ENCODE measurements at regions not wholly inside any gene's neighbourhood (a gene's known extent, or its start where the extent isn't known, plus 50 kb on each side); places are given as distances from the start of the nearest gene placed in this dataset.
"Not testable (repeated sequence)": the region's sequence is repeated elsewhere in the genome, so short reads cannot be mapped to it uniquely, and the experiment has no call there.

DNA sequence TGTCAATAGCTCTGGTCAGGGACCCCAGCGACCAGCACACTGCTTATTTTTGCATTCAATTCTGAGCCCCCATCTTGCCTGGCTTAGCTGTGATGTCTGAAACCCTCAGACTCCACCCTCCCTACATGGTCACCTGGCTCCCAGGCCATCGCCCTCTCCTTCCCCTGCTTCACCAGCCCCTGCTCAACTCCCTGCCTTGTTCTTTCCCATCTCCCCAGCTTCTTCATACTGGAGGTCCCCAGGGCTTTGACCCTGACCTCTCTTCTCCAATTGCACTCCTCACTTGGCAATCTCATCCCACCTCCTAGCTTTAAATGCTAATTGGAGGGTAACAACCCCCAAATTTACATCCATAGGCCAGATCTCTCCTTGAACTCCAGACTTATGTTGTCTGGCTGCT, 84.3 kb upstream of the GNAZ start:
- Mint-ChIP-seq H3K4me1 (peaks cover 13% of the 10 kb centered on the region), H3K4me3 (no peak overlapping the region), H3K27ac (no peak overlapping the region), H3K27me3 (peaks cover 10% of the 10 kb centered on the region), H3K9me3 (no peaks in the 10 kb centered on the region)
- DNase-seq (no peak), ATAC-seq (no peak)

DNA sequence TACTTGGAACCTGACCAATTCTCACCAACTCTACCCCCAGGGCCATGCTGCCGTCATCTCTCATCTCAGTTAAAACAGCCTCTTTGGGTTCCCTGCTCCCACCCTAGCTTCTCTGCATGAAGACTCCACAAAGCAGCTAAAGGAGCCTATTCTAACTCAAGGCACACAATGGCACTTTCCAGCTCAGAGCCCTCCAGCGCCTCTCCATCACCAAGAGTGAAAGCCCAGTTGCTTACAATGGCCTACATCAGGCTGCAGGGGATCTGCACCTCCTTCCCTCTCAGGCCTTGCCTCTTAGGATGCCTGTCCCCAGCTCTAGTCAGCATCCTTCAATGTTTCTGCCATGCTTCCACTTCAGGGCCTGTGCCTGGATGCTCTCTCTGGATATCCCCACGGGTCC, 83.7 kb upstream of the GNAZ start:
- Mint-ChIP-seq H3K27ac (no peak overlapping the region), H3K9me3 (no peaks in the 10 kb centered on the region), H3K4me3 (no peak overlapping the region), H3K27me3 (peaks cover 10% of the 10 kb centered on the region), H3K4me1 (peaks cover 13% of the 10 kb centered on the region)
- ATAC-seq, result no peak
- DNase-seq, result no peak

DNA sequence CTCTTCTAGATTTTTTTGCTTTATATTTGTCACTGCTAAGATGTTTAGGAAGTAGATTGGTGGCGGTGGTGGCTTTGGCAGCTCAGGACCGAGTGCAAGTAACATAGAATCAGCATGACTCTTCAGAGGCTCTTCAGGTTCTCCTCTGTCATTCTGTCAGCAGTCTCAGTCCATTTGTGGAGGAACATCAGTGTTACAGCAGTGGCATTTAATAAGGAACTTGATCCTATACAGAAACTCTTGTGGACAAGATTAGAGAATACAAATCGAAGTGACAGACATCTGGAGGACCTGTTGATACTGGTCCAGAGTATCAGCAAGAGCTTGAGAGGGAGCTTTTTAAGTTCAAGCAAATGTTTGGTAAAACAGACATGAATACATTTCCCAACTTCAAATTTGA, 82.2 kb upstream of the GNAZ start:
- DNase-seq (no peak), ATAC-seq (no peak)
- Mint-ChIP-seq H3K27ac (no peak overlapping the region), H3K27me3 (peaks cover 20% of the 10 kb centered on the region), H3K9me3 (no peaks in the 10 kb centered on the region), H3K4me3 (no peak overlapping the region), H3K4me1 (peaks cover 12% of the 10 kb centered on the region)

DNA sequence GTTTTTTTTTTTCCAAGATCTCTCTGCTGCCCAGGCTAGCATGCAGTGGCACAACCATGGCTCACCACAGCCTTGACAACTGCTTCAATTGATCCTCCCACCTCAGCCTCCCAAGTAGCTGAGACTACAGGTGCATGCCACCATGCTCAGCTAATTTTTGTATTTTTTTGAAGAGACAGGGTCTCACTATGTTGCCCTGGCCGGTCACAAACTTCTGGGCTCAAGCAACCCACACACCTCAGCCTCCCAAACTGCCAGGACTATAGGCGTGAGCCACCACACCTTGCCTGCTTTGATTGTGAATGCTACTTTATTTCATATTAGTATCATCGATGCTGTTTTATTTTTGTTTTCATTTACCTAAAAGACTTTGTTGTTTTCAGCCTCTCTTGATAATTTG, 81.5 kb upstream of the GNAZ start:
- Mint-ChIP-seq H3K27me3 (peaks cover 26% of the 10 kb centered on the region), H3K4me3 (no peak overlapping the region), H3K4me1 (peaks cover 6% of the 10 kb centered on the region), H3K27ac (no peak overlapping the region), H3K9me3 (no peaks in the 10 kb centered on the region)
- ATAC-seq, result no peak
- no peak for DNase-seq

DNA sequence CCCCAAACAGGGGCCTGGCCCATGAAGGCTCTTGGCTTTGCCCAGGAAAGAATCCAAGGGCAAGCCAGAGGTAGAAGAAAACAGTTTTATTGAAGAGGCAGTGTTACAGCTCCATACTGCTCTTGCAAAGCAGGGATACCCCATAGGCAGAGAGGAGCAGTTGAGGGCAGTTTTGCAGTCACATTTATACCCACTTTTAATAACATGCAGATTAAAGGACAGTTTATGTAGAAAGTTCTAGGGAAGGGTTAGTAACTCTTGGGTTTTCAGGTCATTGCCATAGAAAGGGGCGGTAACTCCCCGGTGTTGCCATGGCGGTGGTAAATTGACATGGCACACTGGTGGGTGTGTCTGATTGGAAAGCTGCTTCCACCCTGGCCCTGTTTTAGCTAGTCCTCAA, 80.5 kb upstream of the GNAZ start:
- peaks cover 0 to 2% of the 10 kb centered on the region in 2 donors for H3K9me3 Mint-ChIP-seq
- no peak for ATAC-seq
- H3K4me1 Mint-ChIP-seq, result peaks cover 1% of the 10 kb centered on the region
- DNase-seq, result no peak
- no peak overlapping the region for H3K4me3 Mint-ChIP-seq
- peaks cover 35% of the 10 kb centered on the region for H3K27me3 Mint-ChIP-seq
- no peak overlapping the region for H3K27ac Mint-ChIP-seq

DNA sequence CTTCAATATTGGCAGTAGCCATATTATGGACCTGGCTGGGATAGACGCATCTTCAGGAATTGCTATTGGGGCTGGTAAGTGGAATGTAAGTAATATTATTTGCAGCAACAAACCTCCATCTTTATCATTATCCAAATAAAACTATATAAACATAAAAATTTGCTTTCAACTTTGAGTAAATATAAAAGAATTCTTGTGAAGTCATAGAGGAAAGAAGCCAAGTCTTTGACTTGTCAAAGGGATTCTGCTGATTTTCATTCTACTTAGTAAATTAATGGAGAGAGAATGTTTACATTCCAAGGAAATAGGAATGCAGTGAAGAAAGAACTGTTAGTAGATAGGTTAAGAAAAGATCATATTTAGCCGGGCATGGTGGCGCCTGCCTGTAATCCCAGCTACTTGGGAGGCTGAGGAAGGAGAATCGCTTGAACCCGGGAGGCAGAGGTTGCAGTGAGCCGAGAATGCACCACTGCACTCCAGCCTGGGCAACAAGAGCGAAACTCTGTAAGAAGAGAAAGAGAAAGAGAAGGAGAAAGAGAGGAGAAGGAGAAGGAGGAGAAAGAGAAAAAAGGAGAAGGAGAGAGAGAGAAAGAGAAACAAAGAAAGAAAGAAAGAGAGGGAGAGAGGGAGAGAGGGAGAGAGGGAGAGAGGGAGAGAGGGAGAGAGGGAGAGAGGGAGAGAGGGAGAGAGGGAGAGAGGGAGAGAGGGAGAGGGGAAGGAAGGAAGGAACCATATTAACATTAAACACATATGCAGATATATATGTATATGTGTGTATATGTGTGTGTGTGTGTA, 79.4 kb upstream of the GNAZ start:
- not testable (repeated sequence) for H3K27ac Mint-ChIP-seq, ATAC-seq, DNase-seq, H3K4me1 Mint-ChIP-seq, H3K9me3 Mint-ChIP-seq, H3K4me3 Mint-ChIP-seq
- peaks cover 42% of the 10 kb centered on the region for H3K27me3 Mint-ChIP-seq

DNA sequence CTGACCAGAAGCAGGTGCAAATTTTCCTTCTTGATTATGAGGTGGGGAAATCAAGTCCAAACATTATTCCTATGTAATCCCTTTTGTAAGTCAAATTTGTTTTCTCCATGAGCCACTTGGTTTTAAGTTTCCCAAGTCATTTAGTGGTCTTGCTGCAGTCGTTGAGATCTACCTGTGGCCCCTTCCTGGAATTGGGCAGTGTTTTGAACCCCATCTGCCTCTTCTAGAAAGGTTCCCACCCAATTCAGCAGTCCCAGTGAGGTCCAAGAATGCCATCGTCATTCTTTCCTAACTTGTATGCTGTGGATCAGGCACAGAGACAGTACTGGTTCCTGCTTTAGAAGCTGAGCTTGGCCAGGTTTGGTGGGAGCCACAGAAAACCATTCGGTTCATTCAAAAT, 77.8 kb upstream of the GNAZ start:
- H3K4me1 Mint-ChIP-seq, result no peaks in the 10 kb centered on the region
- DNase-seq (no peak), ATAC-seq (no peak)
- H3K27ac Mint-ChIP-seq, result no peak overlapping the region
- peaks cover 10 to 22% of the 10 kb centered on the region in 2 donors for H3K9me3 Mint-ChIP-seq
- no peak overlapping the region for H3K4me3 Mint-ChIP-seq
- H3K27me3 Mint-ChIP-seq, result peaks cover 46% of the 10 kb centered on the region

DNA sequence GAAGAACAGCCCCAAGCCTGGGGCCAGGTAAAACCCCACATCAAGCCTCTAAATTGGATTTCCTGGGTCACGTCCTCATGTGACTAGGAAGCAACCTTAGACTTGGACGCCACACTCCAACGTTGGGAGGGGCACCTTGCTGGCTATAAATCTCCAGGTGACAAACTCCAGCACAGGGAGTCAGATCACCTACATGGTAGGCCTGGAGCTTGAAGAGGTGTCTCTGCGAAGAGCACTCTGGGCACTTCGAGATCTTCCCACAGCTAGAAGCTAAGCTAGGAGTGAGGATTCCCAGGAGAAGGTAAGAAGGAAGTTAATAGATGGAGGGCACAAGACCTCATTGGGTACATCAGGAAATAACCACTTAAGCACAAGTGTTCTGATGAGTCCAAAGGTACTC, 77.1 kb upstream of the GNAZ start:
- Mint-ChIP-seq H3K27me3 (peaks cover 54% of the 10 kb centered on the region), H3K27ac (no peak overlapping the region), H3K4me3 (no peak overlapping the region), H3K4me1 (no peaks in the 10 kb centered on the region), H3K9me3 (peaks cover 17 to 29% of the 10 kb centered on the region in 2 donors)
- DNase-seq (no peak), ATAC-seq (no peak)

DNA sequence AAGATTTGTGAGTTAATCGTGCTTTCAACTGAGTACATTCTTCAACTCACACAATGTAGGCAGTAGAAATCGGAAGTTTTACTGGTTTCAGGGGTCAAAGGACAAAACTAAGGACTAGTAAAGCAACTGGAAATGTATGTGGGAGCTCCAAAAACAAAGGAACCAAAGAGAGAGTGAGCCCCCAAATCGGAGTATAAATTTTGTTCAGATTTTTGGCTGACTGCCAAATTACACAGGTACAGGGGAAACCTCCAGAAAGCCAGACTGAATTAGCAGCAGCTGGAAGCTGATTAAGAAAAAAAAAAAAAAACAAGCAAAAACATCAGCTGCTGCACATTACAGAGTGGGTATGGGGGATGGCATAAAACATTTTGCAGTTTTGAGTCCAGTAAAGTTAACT, 75.2 kb upstream of the GNAZ start:
- Mint-ChIP-seq H3K4me1 (no peaks in the 10 kb centered on the region), H3K27me3 (peaks cover 73% of the 10 kb centered on the region), H3K4me3 (no peak overlapping the region), H3K9me3 (peaks cover 28 to 46% of the 10 kb centered on the region in 2 donors), H3K27ac (no peak overlapping the region)
- ATAC-seq, result no peak
- no peak for DNase-seq

DNA sequence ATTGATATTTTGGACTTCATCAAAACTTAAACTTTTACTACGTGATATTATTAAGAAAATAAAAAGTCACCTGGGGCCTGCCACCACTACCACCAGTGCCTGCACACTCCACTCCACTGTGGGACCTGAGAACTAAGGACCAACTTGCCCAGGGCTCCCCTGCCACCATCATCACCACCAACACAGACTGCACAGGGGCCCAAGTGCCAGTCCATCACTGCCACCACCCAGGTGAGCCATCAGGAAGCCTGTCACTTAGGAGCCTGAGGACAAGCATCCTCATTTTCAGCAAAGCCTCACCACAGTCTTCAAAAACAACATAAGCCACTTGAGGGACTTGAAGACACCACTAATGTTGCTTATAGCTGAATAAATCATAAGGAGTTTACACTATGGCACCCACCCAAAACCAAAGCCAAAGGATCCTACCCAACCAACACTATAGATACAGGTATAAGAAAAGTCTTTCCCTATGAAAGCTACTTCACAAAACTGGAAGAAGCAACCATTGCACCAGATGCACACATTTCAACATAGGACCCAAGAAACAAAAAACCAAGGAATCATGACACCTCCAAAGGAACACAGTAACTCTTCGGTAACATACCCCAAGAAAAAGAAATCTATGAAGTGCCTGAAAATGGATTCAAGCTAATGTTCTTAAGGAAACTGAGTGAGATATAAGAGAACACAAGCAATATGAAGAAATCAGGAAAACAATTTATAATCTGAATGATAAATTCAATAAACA, 73.6 kb upstream of the GNAZ start:
- peaks cover 33 to 46% of the 10 kb centered on the region in 2 donors for H3K9me3 Mint-ChIP-seq
- DNase-seq (no peak), ATAC-seq (no peak)
- H3K4me3 Mint-ChIP-seq, result no peak overlapping the region
- no peak overlapping the region for H3K27ac Mint-ChIP-seq
- H3K27me3 Mint-ChIP-seq, result peaks cover 89% of the 10 kb centered on the region
- H3K4me1 Mint-ChIP-seq, result no peaks in the 10 kb centered on the region

DNA sequence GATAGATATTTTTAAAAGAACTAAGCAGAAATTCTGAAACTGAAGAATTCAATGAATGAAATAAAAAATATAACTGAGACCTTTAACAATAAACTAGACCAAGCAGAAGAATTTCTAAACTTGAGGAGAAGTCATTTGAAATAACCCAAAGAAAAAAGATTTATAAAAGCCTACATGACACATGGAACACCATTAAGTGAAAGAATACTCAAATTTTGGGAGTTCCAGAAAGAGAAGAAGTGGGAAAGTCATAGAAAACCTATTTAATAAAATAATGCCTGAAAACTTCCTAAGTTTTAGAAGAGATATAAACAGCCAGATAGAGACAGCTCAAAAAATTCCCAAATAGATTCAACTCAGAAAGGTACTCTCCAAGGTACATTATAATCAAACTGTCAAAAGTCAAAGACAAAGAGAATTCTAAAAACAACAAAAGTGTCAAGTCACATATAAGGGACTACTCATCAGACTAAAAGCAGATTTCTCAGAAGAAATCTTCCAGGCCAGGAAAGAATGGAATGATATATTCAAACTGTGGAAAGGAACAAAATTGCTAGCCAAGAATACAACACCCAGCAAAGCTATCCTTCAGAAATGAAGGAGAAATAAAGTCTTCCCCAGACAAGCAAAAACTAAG, 72.9 kb upstream of the GNAZ start:
- Mint-ChIP-seq H3K27ac (no peak overlapping the region), H3K4me3 (no peak overlapping the region), H3K9me3 (peaks cover 33 to 46% of the 10 kb centered on the region in 2 donors), H3K27me3 (peaks cover 93% of the 10 kb centered on the region), H3K4me1 (no peaks in the 10 kb centered on the region)
- ATAC-seq (no peak), DNase-seq (no peak)

DNA sequence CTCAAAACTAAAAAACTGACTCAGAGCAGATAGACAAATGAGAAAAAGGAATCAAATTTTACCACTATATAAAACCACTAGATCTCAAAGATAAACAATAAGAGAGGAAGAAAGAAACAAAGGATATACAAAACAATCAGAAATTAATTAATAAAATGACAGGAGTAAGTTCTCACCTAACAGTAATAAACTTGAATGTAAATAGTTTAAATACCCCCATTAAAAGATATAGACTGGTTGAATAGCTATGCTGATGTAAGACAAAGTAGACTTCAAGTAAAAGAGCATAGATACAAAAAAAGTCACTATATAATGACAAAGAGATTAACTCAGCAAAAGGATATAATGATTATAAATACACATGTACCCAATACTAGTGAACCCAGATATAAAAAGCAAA, 72.3 kb upstream of the GNAZ start:
- Mint-ChIP-seq H3K27me3 (peaks cover 92% of the 10 kb centered on the region), H3K9me3 (peaks cover 33 to 46% of the 10 kb centered on the region in 2 donors), H3K4me3 (no peak overlapping the region), H3K4me1 (no peaks in the 10 kb centered on the region), H3K27ac (no peak overlapping the region)
- DNase-seq (no peak), ATAC-seq (no peak)

DNA sequence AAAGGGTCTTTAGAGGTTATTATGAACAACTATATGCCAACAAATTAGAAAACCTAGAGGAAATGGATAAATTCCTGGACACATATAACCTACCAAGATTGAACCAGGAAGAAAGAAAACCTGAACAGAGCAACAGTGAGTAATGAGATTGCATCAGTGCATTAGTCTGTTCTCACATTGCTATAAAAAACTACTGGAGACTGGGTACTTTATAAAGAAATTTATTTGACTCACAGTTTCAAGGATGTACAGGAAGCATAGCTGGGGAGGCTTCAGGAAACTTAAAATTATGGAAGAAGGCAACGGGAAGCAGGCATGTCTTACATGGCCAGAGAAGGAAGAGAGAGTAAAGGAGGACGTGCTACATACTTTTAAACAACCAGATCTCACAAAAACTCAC, 70.8 kb upstream of the GNAZ start:
- Mint-ChIP-seq H3K27me3 (peaks cover 93% of the 10 kb centered on the region), H3K27ac (no peak overlapping the region), H3K9me3 (peaks cover 33 to 46% of the 10 kb centered on the region in 2 donors)

DNA sequence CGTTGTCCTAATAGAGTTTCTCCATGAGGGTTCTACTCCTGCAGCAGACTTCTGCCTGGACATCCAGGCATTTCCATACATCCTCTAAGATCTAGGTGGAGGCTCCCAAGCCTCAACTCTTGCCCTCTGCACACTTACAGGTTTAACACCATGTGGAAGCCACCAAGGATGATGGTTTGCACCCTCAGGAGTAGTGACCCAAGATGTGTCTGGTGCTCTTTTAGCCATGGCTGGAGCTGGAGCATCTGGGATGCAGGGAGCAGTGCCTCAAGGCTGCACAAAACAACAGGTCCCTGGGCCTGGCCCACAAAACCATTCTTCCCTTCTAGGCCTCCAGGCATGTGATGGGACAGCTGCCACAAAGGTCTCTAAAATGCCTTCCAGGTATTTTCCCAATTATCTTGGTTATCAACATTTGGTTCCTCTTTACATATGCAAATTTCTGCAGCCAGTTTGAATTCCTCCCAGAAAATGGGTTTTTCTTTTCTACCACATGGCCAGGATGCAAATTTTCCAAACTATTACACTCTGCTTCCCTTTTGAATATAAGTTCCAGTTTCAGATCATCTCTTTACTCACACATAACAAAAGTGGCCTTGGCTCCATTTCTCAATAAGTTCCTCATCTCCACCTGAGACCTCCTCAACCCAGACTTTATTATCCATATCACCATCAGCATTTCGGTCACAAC, 69.5 kb upstream of the GNAZ start:
- Mint-ChIP-seq H3K4me3 (no peak overlapping the region), H3K27me3 (peaks cover 96% of the 10 kb centered on the region), H3K27ac (no peak overlapping the region), H3K9me3 (peaks cover 33 to 39% of the 10 kb centered on the region in 2 donors), H3K4me1 (no peaks in the 10 kb centered on the region)
- no peak for DNase-seq
- ATAC-seq, result no peak

More for the DNA sequence above, 70.8 kb upstream of the GNAZ start:
- no peak for ATAC-seq
- H3K4me3 Mint-ChIP-seq, result no peak overlapping the region
- H3K4me1 Mint-ChIP-seq, result no peaks in the 10 kb centered on the region
- no peak for DNase-seq

DNA sequence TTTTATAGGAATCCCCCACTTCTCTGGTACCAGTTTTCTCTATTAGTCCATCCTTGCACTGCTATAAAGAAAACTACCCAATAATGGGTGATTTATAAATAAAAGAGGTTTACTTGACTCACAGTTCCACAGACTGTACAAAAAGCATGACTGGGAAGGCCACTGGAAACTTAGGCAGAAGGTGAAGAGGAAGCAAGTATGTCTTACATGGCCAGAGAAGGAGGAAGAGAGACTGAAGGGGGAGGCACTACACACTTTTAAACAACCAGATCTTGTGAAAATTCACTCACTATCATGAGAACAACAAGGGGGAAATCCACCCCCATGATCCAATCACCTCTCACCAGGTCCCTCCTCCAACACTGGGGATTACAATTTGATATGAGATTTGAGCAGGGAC, 68.9 kb upstream of the GNAZ start:
- Mint-ChIP-seq H3K4me3 (no peak overlapping the region), H3K27me3 (peaks cover 92% of the 10 kb centered on the region), H3K4me1 (no peaks in the 10 kb centered on the region), H3K9me3 (peaks cover 33 to 35% of the 10 kb centered on the region in 2 donors), H3K27ac (no peak overlapping the region)
- no peak for DNase-seq
- no peak for ATAC-seq
